Progenitor cell of endocrine pancreas (in vitro differentiated cells): ENCODE measurements at regions not wholly inside any gene's neighbourhood (a gene's known extent, or its start where the extent isn't known, plus 50 kb on each side); places are given as distances from the start of the nearest gene placed in this dataset.
A peak's percentile ranks its signal among the peaks of the same experiment; 100 is the strongest.

ENCODE experiments used
- DNase-seq: peaks from one replicate; pipeline ENCODE4 v3.0.0; 2021; ENCODE audit warnings: low spot score; ENCODE audit not compliant: unreplicated experiment
- H3K27ac Mint-ChIP-seq: 2 replicates; pipeline ENCODE4 v1.8.0; 2021; ENCODE audit warnings: mild to moderate bottlenecking, moderate library complexity, mixed read lengths
- H3K27me3 Mint-ChIP-seq: 2 replicates; pipeline ENCODE4 v1.8.0; 2021; ENCODE audit warnings: mixed read lengths
- H3K36me3 Mint-ChIP-seq: 2 replicates; pipeline ENCODE4 v1.8.0; 2022; ENCODE audit warnings: mixed read lengths; ENCODE audit not compliant: insufficient read depth
- H3K4me1 Mint-ChIP-seq: 2 replicates; pipeline ENCODE4 v1.8.0; 2021; ENCODE audit warnings: low read depth, mixed read lengths
- H3K4me3 Mint-ChIP-seq: 2 replicates; pipeline ENCODE4 v1.8.0; 2021; ENCODE audit warnings: low read depth, mild to moderate bottlenecking, moderate library complexity, mixed read lengths
- H3K9me3 Mint-ChIP-seq: 2 replicates; pipeline ENCODE4 v1.8.0; 2021; ENCODE audit warnings: low read depth, mixed read lengths
- TF ChIP-seq, protein P1 (sequence below): fragments of 200-600 bp; sonication (generic); IDR thresholded peaks from one replicate; pipeline ENCODE4 v1.5.0; 2021; ENCODE audit warnings: antibody characterized with exemption, mild to moderate bottlenecking; ENCODE audit not compliant: unreplicated experiment

- Mint-ChIP-seq H3K27me3 (no peaks in the 10 kb centered on the region), H3K27ac (peak overlapping the region; percentile 67), H3K4me1 (peaks cover 48% of the 10 kb centered on the region), H3K4me3 (no peak overlapping the region), H3K9me3 (no peaks in the 10 kb centered on the region), H3K36me3 (no peaks in the 10 kb centered on the region)
- DNase-seq = no peak
- TF ChIP-seq, protein P1, sequence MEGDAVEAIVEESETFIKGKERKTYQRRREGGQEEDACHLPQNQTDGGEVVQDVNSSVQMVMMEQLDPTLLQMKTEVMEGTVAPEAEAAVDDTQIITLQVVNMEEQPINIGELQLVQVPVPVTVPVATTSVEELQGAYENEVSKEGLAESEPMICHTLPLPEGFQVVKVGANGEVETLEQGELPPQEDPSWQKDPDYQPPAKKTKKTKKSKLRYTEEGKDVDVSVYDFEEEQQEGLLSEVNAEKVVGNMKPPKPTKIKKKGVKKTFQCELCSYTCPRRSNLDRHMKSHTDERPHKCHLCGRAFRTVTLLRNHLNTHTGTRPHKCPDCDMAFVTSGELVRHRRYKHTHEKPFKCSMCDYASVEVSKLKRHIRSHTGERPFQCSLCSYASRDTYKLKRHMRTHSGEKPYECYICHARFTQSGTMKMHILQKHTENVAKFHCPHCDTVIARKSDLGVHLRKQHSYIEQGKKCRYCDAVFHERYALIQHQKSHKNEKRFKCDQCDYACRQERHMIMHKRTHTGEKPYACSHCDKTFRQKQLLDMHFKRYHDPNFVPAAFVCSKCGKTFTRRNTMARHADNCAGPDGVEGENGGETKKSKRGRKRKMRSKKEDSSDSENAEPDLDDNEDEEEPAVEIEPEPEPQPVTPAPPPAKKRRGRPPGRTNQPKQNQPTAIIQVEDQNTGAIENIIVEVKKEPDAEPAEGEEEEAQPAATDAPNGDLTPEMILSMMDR = no peak
Observed at GRCh38 chr12:75766263-75767160, 255.1 kb upstream of the KRR1 start.

- no peak overlapping the region for H3K4me3 Mint-ChIP-seq
- no peaks in the 10 kb centered on the region for H3K9me3 Mint-ChIP-seq
- TF ChIP-seq, protein P1 = no peak
- no peaks in the 10 kb centered on the region for H3K27me3 Mint-ChIP-seq
- DNase-seq = no peak
- no peak overlapping the region for H3K27ac Mint-ChIP-seq
- no peaks in the 10 kb centered on the region for H3K36me3 Mint-ChIP-seq
- H3K4me1 Mint-ChIP-seq = peaks cover 52% of the 10 kb centered on the region
Observed at GRCh38 chr12:75765170-75766059, 254.0 kb upstream of the KRR1 start.

- Mint-ChIP-seq H3K9me3 (no peaks in the 10 kb centered on the region), H3K36me3 (no peaks in the 10 kb centered on the region)
Observed at GRCh38 chr12:75764091-75764841, 252.9 kb upstream of the KRR1 start.

GRCh38 chr12:75760573-75761294, 249.3 kb upstream of the KRR1 start:
- peaks cover 2% of the 10 kb centered on the region for H3K36me3 Mint-ChIP-seq
- no peak overlapping the region for H3K4me3 Mint-ChIP-seq
- peaks cover 42% of the 10 kb centered on the region for H3K4me1 Mint-ChIP-seq
- peaks cover 5% of the 10 kb centered on the region for H3K9me3 Mint-ChIP-seq
- H3K27me3 Mint-ChIP-seq = no peaks in the 10 kb centered on the region
- TF ChIP-seq, protein P1 = no peak
- DNase-seq = no peak
- H3K27ac Mint-ChIP-seq = no peak overlapping the region

More at GRCh38 chr12:75764091-75764841, 252.9 kb upstream of the KRR1 start:
- DNase-seq = no peak
- TF ChIP-seq, protein P1 = no peak
- H3K4me3 Mint-ChIP-seq = no peak overlapping the region
- H3K27ac Mint-ChIP-seq = peak overlapping the region; percentile 8
- H3K27me3 Mint-ChIP-seq = no peaks in the 10 kb centered on the region
- peaks cover 55% of the 10 kb centered on the region for H3K4me1 Mint-ChIP-seq
